ENCODE measurements at regions not wholly inside any gene's neighbourhood (a gene's known extent, or its start where the extent isn't known, plus 50 kb on each side); places are given as distances from the start of the nearest gene placed in this dataset.

DNA sequence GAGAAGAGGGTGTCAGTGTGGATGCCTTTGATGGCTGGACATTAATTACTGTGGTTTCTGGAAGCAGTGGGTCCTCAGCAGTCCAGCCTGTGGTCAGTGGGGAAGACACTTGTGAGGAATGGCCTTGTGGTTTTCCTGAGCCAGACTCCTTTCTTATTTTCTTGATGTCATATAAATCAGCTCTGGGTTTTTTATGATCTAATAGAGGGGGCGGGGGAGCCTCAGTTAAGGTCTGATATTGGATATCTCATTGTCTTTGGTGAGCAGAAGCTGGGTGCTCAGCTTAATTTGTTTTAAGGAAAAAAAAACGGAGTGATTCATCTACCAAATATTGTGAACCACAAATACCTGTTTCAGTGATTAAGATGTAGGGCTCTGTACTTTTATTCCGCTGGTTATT, 62.1 kb downstream of the OTOR start:
- ATAC-seq = no peak

DNA sequence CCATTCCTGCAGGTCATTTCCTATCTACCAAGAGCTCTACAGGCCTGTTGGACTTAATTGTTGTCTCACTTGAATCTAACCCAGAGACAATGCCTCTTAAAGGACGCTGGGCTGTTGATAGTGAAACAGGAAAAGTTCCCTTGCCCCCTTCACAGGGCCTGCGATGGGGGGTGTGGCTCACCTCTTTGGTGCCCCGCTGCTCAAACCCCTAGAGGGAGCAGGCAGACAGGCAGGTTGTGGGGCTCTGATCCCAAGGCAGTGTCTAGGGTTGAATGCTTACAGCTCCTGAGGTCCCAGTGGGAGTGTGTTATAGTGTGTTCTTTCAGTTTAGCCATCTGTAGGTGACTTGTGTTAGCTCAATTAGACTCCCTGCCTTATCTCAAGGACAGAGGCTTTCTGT, 68.0 kb downstream of the OTOR start:
- WGBS (ENCODE audit: insufficient coverage) = 35% methylated on average over 3 of the region's 3 CpGs
- H3K4me3 Mint-ChIP-seq = no peak overlapping the region
- no peaks in the 10 kb centered on the region for H3K9me3 ChIP-seq (ENCODE audit: control insufficient read depth, insufficient read depth, low read length)
- H3K27ac ChIP-seq (ENCODE audit: low read length) = no peak overlapping the region
- peaks cover 7 to 11% of the 10 kb centered on the region in 2 donors for H3K27me3 Mint-ChIP-seq (ENCODE audit: low read depth in 2 of 2)
- intact Hi-C loops (cut with micrococcal nuclease) = no loop called here
- H3K4me1 ChIP-seq (ENCODE audit: control insufficient read depth, insufficient read depth, low read length) = no peaks in the 10 kb centered on the region
- TF ChIP-seq, protein P1, sequence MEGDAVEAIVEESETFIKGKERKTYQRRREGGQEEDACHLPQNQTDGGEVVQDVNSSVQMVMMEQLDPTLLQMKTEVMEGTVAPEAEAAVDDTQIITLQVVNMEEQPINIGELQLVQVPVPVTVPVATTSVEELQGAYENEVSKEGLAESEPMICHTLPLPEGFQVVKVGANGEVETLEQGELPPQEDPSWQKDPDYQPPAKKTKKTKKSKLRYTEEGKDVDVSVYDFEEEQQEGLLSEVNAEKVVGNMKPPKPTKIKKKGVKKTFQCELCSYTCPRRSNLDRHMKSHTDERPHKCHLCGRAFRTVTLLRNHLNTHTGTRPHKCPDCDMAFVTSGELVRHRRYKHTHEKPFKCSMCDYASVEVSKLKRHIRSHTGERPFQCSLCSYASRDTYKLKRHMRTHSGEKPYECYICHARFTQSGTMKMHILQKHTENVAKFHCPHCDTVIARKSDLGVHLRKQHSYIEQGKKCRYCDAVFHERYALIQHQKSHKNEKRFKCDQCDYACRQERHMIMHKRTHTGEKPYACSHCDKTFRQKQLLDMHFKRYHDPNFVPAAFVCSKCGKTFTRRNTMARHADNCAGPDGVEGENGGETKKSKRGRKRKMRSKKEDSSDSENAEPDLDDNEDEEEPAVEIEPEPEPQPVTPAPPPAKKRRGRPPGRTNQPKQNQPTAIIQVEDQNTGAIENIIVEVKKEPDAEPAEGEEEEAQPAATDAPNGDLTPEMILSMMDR (IDR thresholded peaks at IDR 0.05) = no peak
- no peaks in the 10 kb centered on the region for H3K27me3 ChIP-seq (ENCODE audit: control insufficient read depth, insufficient read depth, low read length)
- H3K36me3 Mint-ChIP-seq = no peaks in the 10 kb centered on the region
- H3K9me3 Mint-ChIP-seq = no peaks in the 10 kb centered on the region
- ATAC-seq (no peak), DNase-seq (no peak)
- H3K4me3 ChIP-seq (ENCODE audit: low read length) = no peak overlapping the region
- no peaks in the 10 kb centered on the region for H3K36me3 ChIP-seq (ENCODE audit: control insufficient read depth, insufficient read depth, low read length)
- H3K27ac Mint-ChIP-seq = no peak overlapping the region
- H3K4me1 Mint-ChIP-seq = no peaks in the 10 kb centered on the region

More for the DNA sequence above, 62.1 kb downstream of the OTOR start:
- intact Hi-C loops (cut with micrococcal nuclease) = no loop called here
- no peaks in the 10 kb centered on the region for H3K4me1 Mint-ChIP-seq
- TF ChIP-seq, protein P1 (IDR thresholded peaks at IDR 0.05) = no peak
- H3K9me3 Mint-ChIP-seq = no peaks in the 10 kb centered on the region
- no peaks in the 10 kb centered on the region for H3K27me3 ChIP-seq (ENCODE audit: control insufficient read depth, insufficient read depth, low read length)
- no peaks in the 10 kb centered on the region for H3K36me3 Mint-ChIP-seq
- H3K4me3 ChIP-seq (ENCODE audit: low read length) = no peak overlapping the region
- no peak for DNase-seq
- 71% methylated on average over 2 of the region's 3 CpGs for WGBS (ENCODE audit: insufficient coverage)
- no peaks in the 10 kb centered on the region for H3K36me3 ChIP-seq (ENCODE audit: control insufficient read depth, insufficient read depth, low read length)
- H3K4me3 Mint-ChIP-seq = no peak overlapping the region
- H3K27me3 Mint-ChIP-seq (ENCODE audit: low read depth in 2 of 2) = peaks cover 21 to 41% of the 10 kb centered on the region in 2 donors
- no peaks in the 10 kb centered on the region for H3K9me3 ChIP-seq (ENCODE audit: control insufficient read depth, insufficient read depth, low read length)
- H3K27ac ChIP-seq (ENCODE audit: low read length) = no peak overlapping the region
- H3K4me1 ChIP-seq (ENCODE audit: control insufficient read depth, insufficient read depth, low read length) = no peaks in the 10 kb centered on the region
- no peak overlapping the region for H3K27ac Mint-ChIP-seq

DNA sequence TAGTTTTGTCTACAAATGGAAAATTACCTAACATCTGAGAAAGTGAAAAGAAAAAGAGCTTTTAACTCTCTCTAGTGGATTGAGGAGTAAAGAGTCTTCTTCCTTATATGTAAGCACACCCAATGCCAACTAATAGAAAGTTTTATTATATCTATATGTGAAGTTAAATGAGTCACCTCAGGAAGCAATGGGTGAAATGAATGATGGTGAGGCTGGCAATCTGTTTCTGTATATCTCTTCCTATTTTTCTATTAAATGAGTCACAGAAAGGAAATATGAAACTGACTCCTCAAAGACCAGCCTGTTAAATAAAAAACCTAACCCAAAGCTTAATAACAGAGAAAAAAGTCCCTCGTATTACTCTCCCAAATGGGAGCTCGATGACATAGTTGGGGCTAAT, 71.3 kb downstream of the OTOR start:
- WGBS (ENCODE audit: insufficient coverage) = no CpG with 5 or more reads among the region's 2 CpGs
- Histone ChIP-seq H3K9me3 (ENCODE audit: control insufficient read depth, insufficient read depth, low read length) (no peaks in the 10 kb centered on the region), H3K27me3 (ENCODE audit: control insufficient read depth, insufficient read depth, low read length) (no peaks in the 10 kb centered on the region), H3K4me1 (ENCODE audit: control insufficient read depth, insufficient read depth, low read length) (no peaks in the 10 kb centered on the region), H3K4me3 (ENCODE audit: low read length) (no peak overlapping the region), H3K27ac (ENCODE audit: low read length) (no peak overlapping the region), H3K36me3 (ENCODE audit: control insufficient read depth, insufficient read depth, low read length) (no peaks in the 10 kb centered on the region)
- no peak overlapping the region for H3K27ac Mint-ChIP-seq
- intact Hi-C loops (cut with micrococcal nuclease) = no loop called here
- ATAC-seq (no peak), DNase-seq (no peak)
- H3K4me3 Mint-ChIP-seq = no peak overlapping the region
- H3K9me3 Mint-ChIP-seq = no peaks in the 10 kb centered on the region
- H3K27me3 Mint-ChIP-seq (ENCODE audit: low read depth in 2 of 2) = peaks cover 2 to 19% of the 10 kb centered on the region in 2 donors
- H3K4me1 Mint-ChIP-seq = no peaks in the 10 kb centered on the region
- no peaks in the 10 kb centered on the region for H3K36me3 Mint-ChIP-seq
- TF ChIP-seq, protein P1 (IDR thresholded peaks at IDR 0.05) = no peak

Data from natural killer cell (primary cell).